ENCODE measurements at regions not wholly inside any gene's neighbourhood (a gene's known extent, or its start where the extent isn't known, plus 50 kb on each side); places are given as distances from the start of the nearest gene placed in this dataset.

DNA sequence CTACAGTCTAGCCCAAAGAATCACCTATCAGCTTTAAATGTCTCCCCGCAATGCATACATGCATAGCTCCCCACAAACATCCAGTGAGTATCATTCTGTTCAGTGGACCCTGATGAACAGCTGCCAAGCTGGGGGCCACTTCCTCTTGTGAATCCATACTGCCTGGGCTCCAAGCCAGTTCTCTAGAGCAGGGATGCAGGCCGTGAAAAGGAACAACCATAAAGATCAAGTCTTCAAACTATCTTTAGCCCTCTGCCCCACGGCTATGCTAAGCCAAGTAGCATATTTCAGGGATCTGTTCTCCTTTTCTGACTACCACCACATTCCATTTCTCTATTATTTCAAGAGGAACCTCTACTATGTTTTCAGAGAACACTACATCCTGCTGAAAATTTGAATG, 191.7 kb upstream of the BTBD3 start:
- H2AFZ ChIP-seq (ENCODE audit: low read depth), result no peak overlapping the region
- H3K4me2 ChIP-seq, result no peak overlapping the region
- POLR2A ChIA-PET, result no interaction called here
- no peak overlapping the region for H3K9ac ChIP-seq
- 32% methylated on average over 3 of the region's 3 CpGs for WGBS (ENCODE audit: low lambda C conversion rate)
- no peaks in the 10 kb centered on the region for H4K20me1 ChIP-seq (ENCODE audit: insufficient read depth)
- H3F3A ChIP-seq (replicated peaks; ENCODE audit: insufficient read depth), result no peaks in the 10 kb centered on the region
- no peak for DNase-seq
- H3K27me3 ChIP-seq (ENCODE audit: insufficient read depth), result no peaks in the 10 kb centered on the region
- TF ChIP-seq SIN3A (IDR thresholded peaks at IDR 0.05; ENCODE audit: borderline replicate concordance, low read depth, low read length) (no peak), EZH2phosphoT487 (IDR thresholded peaks at IDR 0.05; ENCODE audit: borderline replicate concordance, low read depth) (no peak), ELF1 (IDR thresholded peaks at IDR 0.05) (no peak), NRF1 (IDR thresholded peaks at IDR 0.05; ENCODE audit: low read depth, low read length) (no peak), MXI1 (IDR thresholded peaks at IDR 0.05; ENCODE audit: low read depth, low read length) (no peak), CHD2 (IDR thresholded peaks at IDR 0.05; ENCODE audit: low read length, partially characterized antibody) (no peak), TAF1 (IDR thresholded peaks at IDR 0.05; ENCODE audit: borderline replicate concordance, low read depth, low read length) (no peak), SMC3 (IDR thresholded peaks at IDR 0.05; ENCODE audit: low read depth, low read length) (no peak), RXRA (IDR thresholded peaks at IDR 0.05; ENCODE audit: borderline replicate concordance, low read depth) (no peak), RAD21 (IDR thresholded peaks at IDR 0.05; ENCODE audit: low read length) (no peak), JUND (IDR thresholded peaks at IDR 0.05) (no peak)
- TF ChIP-seq, protein P1, sequence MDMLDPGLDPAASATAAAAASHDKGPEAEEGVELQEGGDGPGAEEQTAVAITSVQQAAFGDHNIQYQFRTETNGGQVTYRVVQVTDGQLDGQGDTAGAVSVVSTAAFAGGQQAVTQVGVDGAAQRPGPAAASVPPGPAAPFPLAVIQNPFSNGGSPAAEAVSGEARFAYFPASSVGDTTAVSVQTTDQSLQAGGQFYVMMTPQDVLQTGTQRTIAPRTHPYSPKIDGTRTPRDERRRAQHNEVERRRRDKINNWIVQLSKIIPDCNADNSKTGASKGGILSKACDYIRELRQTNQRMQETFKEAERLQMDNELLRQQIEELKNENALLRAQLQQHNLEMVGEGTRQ (IDR thresholded peaks at IDR 0.05; ENCODE audit: borderline replicate concordance, low read depth, low read length), result no peak
- TF ChIP-seq, protein P2, sequence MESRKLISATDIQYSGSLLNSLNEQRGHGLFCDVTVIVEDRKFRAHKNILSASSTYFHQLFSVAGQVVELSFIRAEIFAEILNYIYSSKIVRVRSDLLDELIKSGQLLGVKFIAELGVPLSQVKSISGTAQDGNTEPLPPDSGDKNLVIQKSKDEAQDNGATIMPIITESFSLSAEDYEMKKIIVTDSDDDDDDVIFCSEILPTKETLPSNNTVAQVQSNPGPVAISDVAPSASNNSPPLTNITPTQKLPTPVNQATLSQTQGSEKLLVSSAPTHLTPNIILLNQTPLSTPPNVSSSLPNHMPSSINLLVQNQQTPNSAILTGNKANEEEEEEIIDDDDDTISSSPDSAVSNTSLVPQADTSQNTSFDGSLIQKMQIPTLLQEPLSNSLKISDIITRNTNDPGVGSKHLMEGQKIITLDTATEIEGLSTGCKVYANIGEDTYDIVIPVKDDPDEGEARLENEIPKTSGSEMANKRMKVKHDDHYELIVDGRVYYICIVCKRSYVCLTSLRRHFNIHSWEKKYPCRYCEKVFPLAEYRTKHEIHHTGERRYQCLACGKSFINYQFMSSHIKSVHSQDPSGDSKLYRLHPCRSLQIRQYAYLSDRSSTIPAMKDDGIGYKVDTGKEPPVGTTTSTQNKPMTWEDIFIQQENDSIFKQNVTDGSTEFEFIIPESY (IDR thresholded peaks at IDR 0.05; ENCODE audit: borderline replicate concordance, low read depth), result no peak
- TF ChIP-seq, protein P3, sequence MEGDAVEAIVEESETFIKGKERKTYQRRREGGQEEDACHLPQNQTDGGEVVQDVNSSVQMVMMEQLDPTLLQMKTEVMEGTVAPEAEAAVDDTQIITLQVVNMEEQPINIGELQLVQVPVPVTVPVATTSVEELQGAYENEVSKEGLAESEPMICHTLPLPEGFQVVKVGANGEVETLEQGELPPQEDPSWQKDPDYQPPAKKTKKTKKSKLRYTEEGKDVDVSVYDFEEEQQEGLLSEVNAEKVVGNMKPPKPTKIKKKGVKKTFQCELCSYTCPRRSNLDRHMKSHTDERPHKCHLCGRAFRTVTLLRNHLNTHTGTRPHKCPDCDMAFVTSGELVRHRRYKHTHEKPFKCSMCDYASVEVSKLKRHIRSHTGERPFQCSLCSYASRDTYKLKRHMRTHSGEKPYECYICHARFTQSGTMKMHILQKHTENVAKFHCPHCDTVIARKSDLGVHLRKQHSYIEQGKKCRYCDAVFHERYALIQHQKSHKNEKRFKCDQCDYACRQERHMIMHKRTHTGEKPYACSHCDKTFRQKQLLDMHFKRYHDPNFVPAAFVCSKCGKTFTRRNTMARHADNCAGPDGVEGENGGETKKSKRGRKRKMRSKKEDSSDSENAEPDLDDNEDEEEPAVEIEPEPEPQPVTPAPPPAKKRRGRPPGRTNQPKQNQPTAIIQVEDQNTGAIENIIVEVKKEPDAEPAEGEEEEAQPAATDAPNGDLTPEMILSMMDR (IDR thresholded peaks at IDR 0.05), result no peak
- TF ChIP-seq, protein P4, sequence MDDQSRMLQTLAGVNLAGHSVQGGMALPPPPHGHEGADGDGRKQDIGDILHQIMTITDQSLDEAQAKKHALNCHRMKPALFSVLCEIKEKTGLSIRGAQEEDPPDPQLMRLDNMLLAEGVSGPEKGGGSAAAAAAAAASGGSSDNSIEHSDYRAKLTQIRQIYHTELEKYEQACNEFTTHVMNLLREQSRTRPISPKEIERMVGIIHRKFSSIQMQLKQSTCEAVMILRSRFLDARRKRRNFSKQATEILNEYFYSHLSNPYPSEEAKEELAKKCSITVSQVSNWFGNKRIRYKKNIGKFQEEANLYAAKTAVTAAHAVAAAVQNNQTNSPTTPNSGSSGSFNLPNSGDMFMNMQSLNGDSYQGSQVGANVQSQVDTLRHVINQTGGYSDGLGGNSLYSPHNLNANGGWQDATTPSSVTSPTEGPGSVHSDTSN (IDR thresholded peaks at IDR 0.05), result no peak
- TF ChIP-seq, protein P5, sequence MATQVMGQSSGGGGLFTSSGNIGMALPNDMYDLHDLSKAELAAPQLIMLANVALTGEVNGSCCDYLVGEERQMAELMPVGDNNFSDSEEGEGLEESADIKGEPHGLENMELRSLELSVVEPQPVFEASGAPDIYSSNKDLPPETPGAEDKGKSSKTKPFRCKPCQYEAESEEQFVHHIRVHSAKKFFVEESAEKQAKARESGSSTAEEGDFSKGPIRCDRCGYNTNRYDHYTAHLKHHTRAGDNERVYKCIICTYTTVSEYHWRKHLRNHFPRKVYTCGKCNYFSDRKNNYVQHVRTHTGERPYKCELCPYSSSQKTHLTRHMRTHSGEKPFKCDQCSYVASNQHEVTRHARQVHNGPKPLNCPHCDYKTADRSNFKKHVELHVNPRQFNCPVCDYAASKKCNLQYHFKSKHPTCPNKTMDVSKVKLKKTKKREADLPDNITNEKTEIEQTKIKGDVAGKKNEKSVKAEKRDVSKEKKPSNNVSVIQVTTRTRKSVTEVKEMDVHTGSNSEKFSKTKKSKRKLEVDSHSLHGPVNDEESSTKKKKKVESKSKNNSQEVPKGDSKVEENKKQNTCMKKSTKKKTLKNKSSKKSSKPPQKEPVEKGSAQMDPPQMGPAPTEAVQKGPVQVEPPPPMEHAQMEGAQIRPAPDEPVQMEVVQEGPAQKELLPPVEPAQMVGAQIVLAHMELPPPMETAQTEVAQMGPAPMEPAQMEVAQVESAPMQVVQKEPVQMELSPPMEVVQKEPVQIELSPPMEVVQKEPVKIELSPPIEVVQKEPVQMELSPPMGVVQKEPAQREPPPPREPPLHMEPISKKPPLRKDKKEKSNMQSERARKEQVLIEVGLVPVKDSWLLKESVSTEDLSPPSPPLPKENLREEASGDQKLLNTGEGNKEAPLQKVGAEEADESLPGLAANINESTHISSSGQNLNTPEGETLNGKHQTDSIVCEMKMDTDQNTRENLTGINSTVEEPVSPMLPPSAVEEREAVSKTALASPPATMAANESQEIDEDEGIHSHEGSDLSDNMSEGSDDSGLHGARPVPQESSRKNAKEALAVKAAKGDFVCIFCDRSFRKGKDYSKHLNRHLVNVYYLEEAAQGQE (IDR thresholded peaks at IDR 0.05; ENCODE audit: low read depth, low read length), result no peak
- TF ChIP-seq, protein P6, sequence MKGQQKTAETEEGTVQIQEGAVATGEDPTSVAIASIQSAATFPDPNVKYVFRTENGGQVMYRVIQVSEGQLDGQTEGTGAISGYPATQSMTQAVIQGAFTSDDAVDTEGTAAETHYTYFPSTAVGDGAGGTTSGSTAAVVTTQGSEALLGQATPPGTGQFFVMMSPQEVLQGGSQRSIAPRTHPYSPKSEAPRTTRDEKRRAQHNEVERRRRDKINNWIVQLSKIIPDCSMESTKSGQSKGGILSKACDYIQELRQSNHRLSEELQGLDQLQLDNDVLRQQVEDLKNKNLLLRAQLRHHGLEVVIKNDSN (IDR thresholded peaks at IDR 0.05; ENCODE audit: borderline replicate concordance, low read depth), result no peak
- no peaks in the 10 kb centered on the region for H3K36me3 ChIP-seq (replicated peaks in 1 of 2; ENCODE audit: control insufficient read depth in 1 of 2, insufficient read depth in 2 of 2, low read length in 1 of 2)
- H3K9me2 ChIP-seq, result no peaks in the 10 kb centered on the region
- H3K27ac ChIP-seq (ENCODE audit: low read depth in 2 of 2, low read length in 1 of 2), result no peak overlapping the region
- CTCF ChIA-PET, result no interaction called here
- no peaks in the 10 kb centered on the region for H3K79me2 ChIP-seq (ENCODE audit: insufficient read depth)
- no peaks in the 10 kb centered on the region for H3K9me3 ChIP-seq
- H3K4me1 ChIP-seq (ENCODE audit: control insufficient read depth in 1 of 2, insufficient read depth in 2 of 2, low read depth in 1 of 2, low read length in 1 of 2), result peaks cover 0 to 8% of the 10 kb centered on the region in 2 experiments; a peak in 1 of 4 replicates
- no peak overlapping the region for H3K4me3 ChIP-seq (ENCODE audit: low read depth in 2 of 2, low read length in 1 of 2)
